Chondrocyte (in vitro differentiated cells): ENCODE measurements at regions not wholly inside any gene's neighbourhood (a gene's known extent, or its start where the extent isn't known, plus 50 kb on each side); places are given as distances from the start of the nearest gene placed in this dataset.

Source experiments
- DNase-seq: peaks from one replicate; pipeline ENCODE4 v3.0.0; 2021; ENCODE audit warnings: mixed read lengths, low spot score
- H3K27ac Mint-ChIP-seq: one replicate; pipeline ENCODE4 v1.8.0; 2021; ENCODE audit warnings: mild to moderate bottlenecking, moderate library complexity, mixed read lengths; ENCODE audit not compliant: unreplicated experiment
- H3K27me3 Mint-ChIP-seq: 2 replicates; pipeline ENCODE4 v1.8.0; 2021; ENCODE audit warnings: low read depth, mixed read lengths
- H3K36me3 Mint-ChIP-seq: 2 replicates; pipeline ENCODE4 v1.8.0; 2021; ENCODE audit warnings: low read depth, mixed read lengths
- H3K4me1 Mint-ChIP-seq: 2 replicates; pipeline ENCODE4 v1.8.0; 2021; ENCODE audit warnings: low read depth, mild to moderate bottlenecking, mixed read lengths
- H3K4me3 Mint-ChIP-seq: one replicate; pipeline ENCODE4 v1.8.0; 2021; ENCODE audit warnings: mild to moderate bottlenecking, moderate library complexity, mixed read lengths; ENCODE audit not compliant: unreplicated experiment
- H3K9me3 Mint-ChIP-seq: 2 replicates; pipeline ENCODE4 v1.8.0; 2021; ENCODE audit warnings: low read depth, mixed read lengths
- TF ChIP-seq, protein P1 (sequence below): fragments of 200-600 bp; sonication (generic); IDR thresholded peaks from 2 replicates; pipeline ENCODE4 v1.5.0; 2021; ENCODE audit warnings: antibody characterized with exemption, mild to moderate bottlenecking, moderate library complexity

DNA sequence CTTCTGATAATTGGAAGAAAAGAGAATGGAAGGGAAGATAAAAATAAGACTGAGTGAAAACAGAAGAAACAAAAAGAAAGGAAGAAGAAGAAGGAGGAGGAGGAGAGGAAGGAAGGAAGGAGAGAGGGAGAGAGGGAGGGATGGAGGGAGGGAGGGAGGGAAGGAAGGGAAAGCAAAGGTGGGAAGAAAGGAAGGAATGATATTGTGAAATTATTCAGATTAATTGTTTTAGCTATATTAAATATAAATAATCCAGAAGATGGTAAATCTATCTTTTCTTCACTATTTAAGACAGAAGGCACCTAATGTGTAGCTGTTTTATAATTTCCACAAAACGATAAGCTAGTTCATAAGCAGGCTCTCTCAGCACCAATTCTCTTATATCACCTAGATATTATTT lies 191.3 kb upstream of the LRRC7 start:
- H3K27me3 Mint-ChIP-seq = no peaks in the 10 kb centered on the region
- H3K9me3 Mint-ChIP-seq = no peaks in the 10 kb centered on the region
- no peak overlapping the region for H3K27ac Mint-ChIP-seq
- H3K4me3 Mint-ChIP-seq = no peak overlapping the region
- no peaks in the 10 kb centered on the region for H3K4me1 Mint-ChIP-seq
- H3K36me3 Mint-ChIP-seq = no peaks in the 10 kb centered on the region
- no peak for DNase-seq
- TF ChIP-seq, protein P1, sequence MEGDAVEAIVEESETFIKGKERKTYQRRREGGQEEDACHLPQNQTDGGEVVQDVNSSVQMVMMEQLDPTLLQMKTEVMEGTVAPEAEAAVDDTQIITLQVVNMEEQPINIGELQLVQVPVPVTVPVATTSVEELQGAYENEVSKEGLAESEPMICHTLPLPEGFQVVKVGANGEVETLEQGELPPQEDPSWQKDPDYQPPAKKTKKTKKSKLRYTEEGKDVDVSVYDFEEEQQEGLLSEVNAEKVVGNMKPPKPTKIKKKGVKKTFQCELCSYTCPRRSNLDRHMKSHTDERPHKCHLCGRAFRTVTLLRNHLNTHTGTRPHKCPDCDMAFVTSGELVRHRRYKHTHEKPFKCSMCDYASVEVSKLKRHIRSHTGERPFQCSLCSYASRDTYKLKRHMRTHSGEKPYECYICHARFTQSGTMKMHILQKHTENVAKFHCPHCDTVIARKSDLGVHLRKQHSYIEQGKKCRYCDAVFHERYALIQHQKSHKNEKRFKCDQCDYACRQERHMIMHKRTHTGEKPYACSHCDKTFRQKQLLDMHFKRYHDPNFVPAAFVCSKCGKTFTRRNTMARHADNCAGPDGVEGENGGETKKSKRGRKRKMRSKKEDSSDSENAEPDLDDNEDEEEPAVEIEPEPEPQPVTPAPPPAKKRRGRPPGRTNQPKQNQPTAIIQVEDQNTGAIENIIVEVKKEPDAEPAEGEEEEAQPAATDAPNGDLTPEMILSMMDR = no peak

DNA sequence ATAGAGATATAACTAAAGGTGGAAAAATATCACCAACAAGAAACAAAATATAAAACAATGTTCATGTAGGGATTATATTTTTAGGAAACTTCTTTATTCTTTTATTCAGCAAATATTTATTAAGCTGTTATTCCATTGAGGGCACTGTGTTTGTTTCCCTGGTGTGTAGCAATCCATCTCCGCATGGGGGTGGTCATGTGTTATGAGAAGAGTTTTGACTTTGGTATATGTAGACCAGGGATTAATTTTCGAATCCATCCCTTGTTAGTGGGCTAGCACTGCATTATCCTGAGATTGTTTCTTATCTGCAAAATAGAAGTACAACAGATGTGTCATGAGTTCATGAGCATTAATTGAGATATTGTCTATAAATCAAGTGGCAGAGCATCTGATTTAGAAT lies 190.2 kb upstream of the LRRC7 start:
- Mint-ChIP-seq H3K27ac (no peak overlapping the region), H3K4me1 (no peaks in the 10 kb centered on the region), H3K27me3 (peaks cover 2% of the 10 kb centered on the region), H3K4me3 (no peak overlapping the region), H3K9me3 (peaks cover 3% of the 10 kb centered on the region), H3K36me3 (no peaks in the 10 kb centered on the region)
- DNase-seq = no peak
- TF ChIP-seq, protein P1 = no peak

DNA sequence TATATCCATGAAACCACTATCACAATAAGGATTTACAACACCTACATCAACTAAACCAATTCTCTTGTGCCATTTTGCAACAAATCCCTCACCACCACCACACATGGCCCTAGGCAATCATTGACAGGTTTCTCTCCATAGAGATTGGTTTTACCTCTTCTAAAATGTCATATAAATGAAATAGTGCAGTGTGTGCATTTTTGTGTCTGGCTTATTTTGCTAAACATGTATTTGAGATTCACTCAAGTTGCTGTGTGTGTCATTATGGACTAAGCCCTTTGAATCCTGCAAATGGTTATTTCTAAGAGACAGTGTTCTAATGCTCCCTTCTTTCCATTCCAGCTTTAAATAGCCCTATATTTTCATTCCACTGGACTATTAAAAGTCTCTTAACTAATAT lies 179.7 kb upstream of the LRRC7 start:
- Mint-ChIP-seq H3K27ac (no peak overlapping the region), H3K4me1 (no peaks in the 10 kb centered on the region), H3K9me3 (peaks cover 14% of the 10 kb centered on the region), H3K36me3 (peaks cover 2% of the 10 kb centered on the region), H3K27me3 (no peaks in the 10 kb centered on the region), H3K4me3 (no peak overlapping the region)
- DNase-seq = no peak
- TF ChIP-seq, protein P1 = no peak

DNA sequence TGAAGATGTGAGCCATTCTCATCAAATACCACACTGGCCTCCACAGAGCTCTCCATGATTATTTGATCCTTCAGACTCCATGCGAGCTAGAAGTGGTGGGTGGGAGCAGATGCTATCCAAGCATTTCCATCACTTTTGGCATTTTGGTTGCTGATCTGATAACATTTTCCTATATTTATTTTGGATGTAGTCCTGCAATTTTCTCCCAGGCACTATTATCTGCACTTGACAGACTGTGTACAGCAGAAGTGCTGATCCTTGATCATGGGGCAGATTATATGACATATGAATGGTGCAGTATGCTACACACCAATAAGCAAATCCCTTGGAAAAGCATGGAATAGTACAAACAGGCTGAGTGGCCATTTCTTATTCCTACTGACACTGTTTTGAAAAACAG lies 167.6 kb upstream of the LRRC7 start:
- no peak for DNase-seq
- no peak overlapping the region for H3K4me3 Mint-ChIP-seq
- H3K36me3 Mint-ChIP-seq = no peaks in the 10 kb centered on the region
- TF ChIP-seq, protein P1 = no peak
- peaks cover 6% of the 10 kb centered on the region for H3K4me1 Mint-ChIP-seq
- no peak overlapping the region for H3K27ac Mint-ChIP-seq
- H3K27me3 Mint-ChIP-seq = peaks cover 2% of the 10 kb centered on the region
- H3K9me3 Mint-ChIP-seq = peaks cover 2% of the 10 kb centered on the region

DNA sequence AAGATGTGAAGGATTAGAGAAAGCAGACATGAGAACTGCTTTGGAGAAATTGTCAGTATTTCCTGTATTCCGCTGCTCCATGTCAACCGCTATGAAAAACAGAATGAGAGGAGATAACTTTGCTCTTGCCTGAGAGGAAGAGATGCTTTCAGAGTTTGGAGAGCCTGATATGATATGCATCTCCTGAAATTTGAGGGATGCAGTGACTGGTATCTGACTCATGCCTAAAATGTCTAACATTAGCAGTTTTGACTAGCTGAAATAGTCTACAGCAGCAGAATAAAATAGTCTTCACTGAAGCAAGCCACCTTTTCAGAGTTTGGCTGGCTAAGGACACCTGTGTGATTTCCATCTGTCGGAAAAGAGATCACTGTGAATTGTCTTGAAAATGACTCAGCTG lies 165.8 kb upstream of the LRRC7 start:
- Mint-ChIP-seq H3K4me1 (peaks cover 6% of the 10 kb centered on the region), H3K27me3 (peaks cover 2% of the 10 kb centered on the region), H3K4me3 (no peak overlapping the region), H3K36me3 (no peaks in the 10 kb centered on the region), H3K9me3 (no peaks in the 10 kb centered on the region), H3K27ac (no peak overlapping the region)
- DNase-seq = no peak
- TF ChIP-seq, protein P1 = no peak
